Esophagus muscularis mucosa (tissue), 4 donors: ENCODE measurements at regions not wholly inside any gene's neighbourhood (a gene's known extent, or its start where the extent isn't known, plus 50 kb on each side); places are given as distances from the start of the nearest gene placed in this dataset.

ENCODE experiments used
- EP300 ChIP-seq: sonication (generic); formaldehyde crosslinking; IDR thresholded peaks from one replicate; pipeline ENCODE4 v1.6.1; 2017; ENCODE audit warnings: antibody characterized with exemption
- POLR2AphosphoS5 ChIP-seq, 2 donors: sonication (generic); formaldehyde crosslinking; IDR thresholded peaks; one replicate each; pipeline ENCODE4 v1.6.1; 2017; ENCODE audit warnings: antibody characterized with exemption in 2 of 2
- TF ChIP-seq, protein P1 (sequence below), 3 experiments: fragments of 200-600 bp in 2 of 3; fragments of 450-650 bp in 1 of 3; sonication (generic) in 2 of 3; IDR thresholded peaks; one replicate each; pipeline ENCODE4 v1.5.1; 2017 to 2019; ENCODE audit warnings: antibody characterized with exemption in 3 of 3, mild to moderate bottlenecking in 2 of 3, moderate library complexity in 1 of 3

- TF ChIP-seq POLR2AphosphoS5 (IDR thresholded peaks at IDR 0.05) (no peak), EP300 (no peak)
- TF ChIP-seq, protein P1, sequence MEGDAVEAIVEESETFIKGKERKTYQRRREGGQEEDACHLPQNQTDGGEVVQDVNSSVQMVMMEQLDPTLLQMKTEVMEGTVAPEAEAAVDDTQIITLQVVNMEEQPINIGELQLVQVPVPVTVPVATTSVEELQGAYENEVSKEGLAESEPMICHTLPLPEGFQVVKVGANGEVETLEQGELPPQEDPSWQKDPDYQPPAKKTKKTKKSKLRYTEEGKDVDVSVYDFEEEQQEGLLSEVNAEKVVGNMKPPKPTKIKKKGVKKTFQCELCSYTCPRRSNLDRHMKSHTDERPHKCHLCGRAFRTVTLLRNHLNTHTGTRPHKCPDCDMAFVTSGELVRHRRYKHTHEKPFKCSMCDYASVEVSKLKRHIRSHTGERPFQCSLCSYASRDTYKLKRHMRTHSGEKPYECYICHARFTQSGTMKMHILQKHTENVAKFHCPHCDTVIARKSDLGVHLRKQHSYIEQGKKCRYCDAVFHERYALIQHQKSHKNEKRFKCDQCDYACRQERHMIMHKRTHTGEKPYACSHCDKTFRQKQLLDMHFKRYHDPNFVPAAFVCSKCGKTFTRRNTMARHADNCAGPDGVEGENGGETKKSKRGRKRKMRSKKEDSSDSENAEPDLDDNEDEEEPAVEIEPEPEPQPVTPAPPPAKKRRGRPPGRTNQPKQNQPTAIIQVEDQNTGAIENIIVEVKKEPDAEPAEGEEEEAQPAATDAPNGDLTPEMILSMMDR (IDR thresholded peaks at IDR 0.05) = no peak
Measured at GRCh38 chr5:106759581-106759980, 911.2 kb downstream of the EFNA5 start.
